Epithelial cell of esophagus (primary cell): ENCODE measurements at regions not wholly inside any gene's neighbourhood (a gene's known extent, or its start where the extent isn't known, plus 50 kb on each side); places are given as distances from the start of the nearest gene placed in this dataset.

Experiments
- DNase-seq: peaks from one replicate; pipeline ENCODE4 v3.0.0; 2010; ENCODE audit warnings: low read depth
- H3K4me3 ChIP-seq: 2 replicates; pipeline ENCODE4 v1.5.1; 2011; ENCODE audit warnings: mild to moderate bottlenecking, low read length, control low read depth
- CTCF ChIP-seq: IDR thresholded peaks from 2 replicates; pipeline ENCODE4 v1.5.1; 2011; ENCODE audit warnings: low read depth, mild to moderate bottlenecking, low read length, control low read depth, inconsistent platforms; ENCODE audit not compliant: insufficient read depth; ENCODE audit errors: missing control alignments

GRCh38 chr10:36515319-36515718 lies 610.1 kb upstream of the ANKRD30A start:
- H3K4me3 ChIP-seq = no peak overlapping the region
- TF ChIP-seq CTCF = no peak
- no peak for DNase-seq

- no peak for TF ChIP-seq CTCF
- no peak for DNase-seq
- H3K4me3 ChIP-seq = no peak overlapping the region
These were observed 617.7 kb upstream of the ANKRD30A start for GRCh38 chr10:36507715-36508114.

GRCh38 chr10:36506697-36507496 lies 618.5 kb upstream of the ANKRD30A start:
- DNase-seq = no peak
- no peak overlapping the region for H3K4me3 ChIP-seq
- no peak for TF ChIP-seq CTCF

DNA sequence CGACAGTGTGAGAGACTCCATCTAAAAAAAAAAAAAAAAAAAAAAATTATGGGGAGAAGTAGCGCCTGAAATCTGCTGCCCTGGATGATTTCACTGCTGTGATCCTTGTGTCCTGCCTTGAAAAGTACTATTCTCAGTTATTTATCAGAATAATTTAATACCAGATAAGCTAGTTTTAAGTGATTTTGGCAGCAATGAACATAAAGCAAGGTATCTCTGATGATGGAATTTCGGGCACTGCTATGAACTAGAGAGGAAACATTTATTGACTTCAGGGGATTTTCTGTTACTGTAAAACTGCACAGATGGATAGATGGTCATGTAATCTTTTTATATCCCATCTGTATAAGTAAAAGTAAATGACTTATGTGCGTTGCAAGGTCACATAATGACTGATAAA lies 619.1 kb upstream of the ANKRD30A start:
- H3K4me3 ChIP-seq = no peak overlapping the region
- no peak for TF ChIP-seq CTCF
- no peak for DNase-seq

DNA sequence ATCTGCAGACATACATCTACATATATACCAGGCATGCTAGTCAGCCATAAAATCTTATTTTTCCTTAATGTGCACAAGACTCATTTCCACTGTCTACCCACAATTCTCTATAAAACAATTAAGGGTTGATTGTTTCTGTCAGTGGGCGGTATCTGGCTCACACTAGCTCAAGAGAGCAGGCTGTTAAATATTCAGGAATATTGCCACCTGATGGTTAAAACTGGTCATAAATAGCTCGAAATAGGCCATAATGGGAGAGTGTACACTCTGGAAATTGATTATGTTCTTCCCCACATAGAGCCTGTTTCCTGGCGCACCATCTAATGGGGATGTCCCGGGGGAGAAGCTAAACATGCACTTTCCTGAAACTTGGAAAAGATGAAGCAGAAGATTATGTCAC lies 620.6 kb upstream of the ANKRD30A start:
- DNase-seq = peak; percentile 30
- peak; percentile 13 for TF ChIP-seq CTCF

DNA sequence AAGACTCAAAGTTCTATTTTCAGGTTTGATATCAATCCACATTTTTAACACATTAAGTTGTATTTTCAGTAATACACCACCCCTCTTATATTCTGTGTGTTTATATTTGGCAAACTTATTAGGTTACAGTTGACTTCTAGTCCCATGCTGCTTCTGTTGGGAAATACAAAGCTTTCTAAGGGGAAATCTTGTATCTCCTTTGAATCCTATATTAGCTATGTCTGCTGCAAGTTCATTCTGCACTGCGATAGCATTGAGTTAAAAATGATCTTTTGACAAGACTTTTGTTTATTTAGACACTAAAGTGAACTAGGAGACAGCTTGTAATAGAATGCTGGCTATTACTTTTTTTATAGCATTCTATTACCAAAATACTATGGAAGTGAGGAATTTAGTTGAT lies 625.1 kb upstream of the ANKRD30A start:
- no peak overlapping the region for H3K4me3 ChIP-seq
- TF ChIP-seq CTCF = no peak
- no peak for DNase-seq

More for the DNA sequence above, 620.6 kb upstream of the ANKRD30A start:
- H3K4me3 ChIP-seq = no peak overlapping the region

GRCh38 chr10:36499693-36500092 lies 625.7 kb upstream of the ANKRD30A start:
- no peak for TF ChIP-seq CTCF
- no peak overlapping the region for H3K4me3 ChIP-seq
- DNase-seq = peak; percentile 37
